ENCODE measurements at regions not wholly inside any gene's neighbourhood (a gene's known extent, or its start where the extent isn't known, plus 50 kb on each side); places are given as distances from the start of the nearest gene placed in this dataset.

DNA sequence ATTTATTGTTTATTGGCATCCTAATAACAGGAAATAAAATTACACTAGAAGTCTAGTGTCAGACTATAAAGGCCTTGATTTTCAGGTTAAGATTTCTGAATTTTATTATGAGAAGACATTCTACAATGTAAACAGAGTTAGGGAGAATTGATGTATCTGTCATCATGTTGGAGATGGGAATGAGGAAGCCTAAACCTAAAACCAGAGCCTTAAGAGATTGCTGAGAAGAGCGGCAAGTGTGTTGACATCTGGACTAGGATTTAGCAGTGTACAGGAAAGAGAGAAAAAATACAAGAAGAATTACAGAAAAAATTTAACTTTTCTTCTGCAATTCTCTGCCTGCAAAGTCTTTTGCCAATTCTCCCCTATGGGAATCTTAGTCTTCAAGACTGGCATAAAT, 525.5 kb downstream of the NR2F1-AS1 start:
- DNase-seq: no peak

- DNase-seq: no peak
Observed at GRCh38 chr5:93054424-93055163, 526.4 kb downstream of the NR2F1-AS1 start.

DNA sequence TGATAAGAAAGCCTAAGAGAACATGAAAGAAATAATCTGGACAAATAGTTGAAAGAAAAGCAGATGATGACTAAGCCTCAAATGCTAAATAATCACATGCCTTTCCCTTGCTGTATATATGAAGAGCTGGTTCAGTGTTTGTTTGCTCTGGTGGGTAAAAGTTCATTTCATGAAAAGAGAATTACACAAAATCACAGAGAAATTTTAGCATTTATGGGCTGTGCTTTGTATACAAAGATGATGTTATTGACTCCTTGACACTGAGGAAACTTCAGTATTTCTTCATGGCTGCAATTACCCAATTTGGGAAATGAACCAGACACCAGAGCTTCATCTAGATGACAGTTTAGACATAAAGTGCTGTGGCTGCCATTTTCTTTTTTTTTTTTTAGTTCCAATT, 527.2 kb downstream of the NR2F1-AS1 start:
- no peak for DNase-seq

GRCh38 chr5:93048858-93049257, 532.2 kb downstream of the NR2F1-AS1 start:
- DNase-seq: no peak

DNA sequence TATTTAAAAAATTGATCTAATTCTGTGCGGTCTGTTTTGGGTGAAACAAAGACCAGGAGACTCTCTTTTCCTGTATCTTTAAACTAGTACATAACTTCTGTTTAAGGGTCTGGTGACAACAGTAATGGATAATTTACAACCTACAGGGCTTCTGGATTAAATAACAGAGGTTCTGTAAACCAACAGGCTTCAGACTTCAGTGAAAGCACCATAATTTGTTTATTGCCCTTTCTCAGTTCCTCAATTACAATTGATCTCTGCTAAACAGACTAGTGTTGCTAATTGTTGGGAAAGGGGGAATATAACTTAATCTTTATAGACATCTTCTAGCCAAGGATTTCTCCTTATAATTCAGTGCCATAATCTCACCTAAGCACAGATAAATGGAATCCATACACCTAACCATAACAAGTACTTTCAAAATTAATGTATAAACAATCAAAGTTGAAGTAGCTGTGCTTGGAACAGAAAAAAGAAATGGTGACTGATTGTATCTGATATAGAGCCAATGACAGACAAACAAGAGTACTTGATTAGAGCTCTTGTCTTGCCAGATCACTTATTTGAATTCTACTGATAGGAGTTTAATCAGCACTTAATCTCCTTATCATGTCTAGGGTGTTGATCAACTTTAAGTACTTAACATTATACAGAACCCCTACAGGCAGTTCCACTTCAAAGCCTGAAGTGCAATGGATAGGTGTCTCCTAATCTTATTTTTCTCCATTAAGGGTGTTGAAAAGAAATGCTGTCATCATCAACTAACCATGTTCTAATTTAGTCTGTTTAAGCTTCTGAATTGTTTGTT, 536.0 kb downstream of the NR2F1-AS1 start:
- peak; percentile 33 for DNase-seq

GRCh38 chr5:93039888-93040287, 541.1 kb downstream of the NR2F1-AS1 start:
- DNase-seq: no peak

GRCh38 chr5:93034621-93035590, 546.1 kb downstream of the NR2F1-AS1 start:
- DNase-seq: peak; percentile 89

- DNase-seq: no peak
Observed at GRCh38 chr5:93022796-93023447, 558.1 kb downstream of the NR2F1-AS1 start.

GRCh38 chr5:93022211-93022610, 558.8 kb downstream of the NR2F1-AS1 start:
- no peak for DNase-seq

DNA sequence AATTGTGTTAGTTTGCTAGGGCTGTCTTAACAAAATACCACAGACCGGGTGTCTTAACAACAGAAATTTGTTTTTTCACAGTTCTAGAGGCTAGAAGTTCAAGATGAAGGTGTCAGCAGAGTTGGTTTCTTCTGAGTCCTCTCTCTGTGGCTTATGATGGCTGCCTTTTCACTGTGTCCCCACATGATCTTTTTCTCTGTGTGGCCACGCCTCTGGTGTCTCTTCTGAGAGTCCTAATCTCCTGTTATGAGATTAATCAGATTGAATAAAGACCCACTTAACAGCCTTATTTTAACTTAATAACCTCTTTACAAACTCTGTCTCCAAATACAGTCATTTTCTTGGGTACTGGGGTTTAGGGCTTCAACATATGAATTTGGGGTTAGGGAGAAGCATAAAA, 561.1 kb downstream of the NR2F1-AS1 start:
- no peak for DNase-seq

DNA sequence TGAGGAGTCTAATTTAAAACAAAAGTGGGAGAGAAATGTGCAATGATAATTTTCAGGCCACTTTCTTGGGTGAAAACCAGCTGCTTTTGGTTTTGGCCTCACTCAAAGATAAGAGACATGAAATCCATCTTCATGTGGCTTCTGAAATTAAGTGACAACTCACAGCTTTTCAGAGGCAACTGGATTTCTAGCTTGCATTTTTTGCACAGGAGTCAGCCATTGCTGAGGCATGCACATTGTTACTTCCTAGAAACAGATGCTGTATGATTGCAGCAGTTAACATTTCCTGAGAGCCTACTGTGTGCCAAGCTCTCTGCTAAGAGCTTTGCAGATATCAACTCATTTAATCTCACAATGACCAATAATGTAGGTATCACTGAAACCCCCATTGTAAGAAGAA, 562.6 kb downstream of the NR2F1-AS1 start:
- no peak for DNase-seq

DNA sequence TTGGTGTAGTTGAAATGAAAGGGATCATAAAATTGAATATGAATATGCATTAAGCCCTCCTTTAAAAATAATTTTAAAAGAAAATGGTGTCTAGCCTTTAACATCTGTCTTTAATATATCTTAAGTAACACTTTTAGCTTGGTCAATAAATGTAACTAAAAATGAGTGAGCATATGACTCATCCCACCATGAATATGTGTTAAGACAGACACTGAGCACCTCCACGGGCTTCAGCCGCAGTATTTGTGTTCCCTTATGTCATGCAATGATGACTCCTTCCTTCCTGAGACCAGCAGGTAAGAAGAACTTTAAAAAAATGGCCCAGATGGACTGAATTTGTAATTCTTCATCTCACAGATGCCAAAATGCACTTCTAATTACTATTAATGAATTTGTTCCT, 563.2 kb downstream of the NR2F1-AS1 start:
- DNase-seq: no peak

GRCh38 chr5:93017376-93017775, 563.6 kb downstream of the NR2F1-AS1 start:
- DNase-seq: no peak

- no peak for DNase-seq
Observed at GRCh38 chr5:93010616-93011015, 570.4 kb downstream of the NR2F1-AS1 start.

- no peak for DNase-seq
Observed at GRCh38 chr5:93010037-93010436, 571.0 kb downstream of the NR2F1-AS1 start.

- DNase-seq: no peak
Observed at GRCh38 chr5:93008502-93009207, 572.4 kb downstream of the NR2F1-AS1 start.

DNA sequence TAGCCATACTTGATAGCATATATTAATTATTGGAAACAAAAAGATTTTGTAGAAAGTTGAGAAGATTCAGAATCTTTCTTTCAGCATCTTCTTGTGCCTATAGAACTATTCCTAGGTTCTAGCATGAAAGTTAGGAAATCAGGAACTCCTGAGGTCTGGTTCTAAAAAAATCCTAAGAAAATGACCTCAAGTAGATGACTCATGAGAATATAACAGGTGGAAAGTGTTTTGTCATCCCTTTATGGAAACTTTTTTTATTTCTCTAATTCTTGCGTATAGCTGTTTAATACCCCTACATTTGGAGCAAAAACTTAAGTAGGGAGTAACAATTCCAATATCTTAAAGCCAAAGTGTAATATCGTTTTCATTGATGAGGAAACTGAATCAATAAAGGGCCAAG, 574.1 kb downstream of the NR2F1-AS1 start:
- DNase-seq: no peak

- no peak for DNase-seq
Observed at GRCh38 chr5:92998456-92998855, 582.6 kb downstream of the NR2F1-AS1 start.

GRCh38 chr5:92994392-92994791, 586.6 kb downstream of the NR2F1-AS1 start:
- no peak for DNase-seq

DNA sequence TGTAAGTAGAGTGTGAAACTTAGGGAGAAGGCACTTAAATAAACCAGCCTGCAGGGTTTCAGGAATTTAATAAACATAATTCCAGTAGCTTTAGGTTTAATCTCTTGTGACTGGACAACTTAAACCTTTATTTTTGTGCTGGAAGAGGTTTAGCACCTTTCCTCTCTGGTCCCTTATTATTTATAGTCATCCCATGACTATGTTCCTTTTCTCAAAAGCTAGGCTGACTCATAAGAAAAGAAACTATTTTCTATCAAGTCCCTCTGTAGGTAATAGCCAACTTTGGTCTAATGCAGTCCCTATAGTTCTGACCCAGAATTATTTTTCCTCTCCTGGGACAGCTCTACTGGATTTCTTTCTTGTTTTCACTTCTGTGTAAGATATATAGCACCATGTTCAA, 588.9 kb downstream of the NR2F1-AS1 start:
- DNase-seq: no peak

DNA sequence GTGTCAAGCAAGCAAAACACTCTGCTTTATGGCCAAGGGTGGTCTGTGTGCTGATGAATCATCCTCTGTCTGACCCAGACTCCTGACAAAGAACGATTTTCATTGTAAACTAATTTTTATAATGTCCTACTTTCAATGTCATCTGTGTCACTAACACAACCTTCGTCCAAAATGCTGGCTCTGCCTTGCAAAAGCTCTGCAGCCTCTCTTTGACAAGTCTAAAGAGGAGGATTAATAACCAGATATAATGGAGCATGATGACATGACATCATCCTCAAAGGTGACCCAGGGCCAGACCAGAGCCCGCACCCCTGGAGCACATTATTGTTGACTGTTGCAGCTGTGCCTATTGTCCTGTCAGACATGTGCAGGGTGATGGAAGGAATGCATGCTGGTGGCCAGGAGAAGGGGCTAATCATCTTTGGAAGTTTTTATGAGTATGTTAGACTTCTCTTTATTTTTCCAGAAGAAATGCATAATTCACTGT, 589.4 kb downstream of the NR2F1-AS1 start:
- no peak for DNase-seq
